GM12875 (cell line): ENCODE measurements at regions not wholly inside any gene's neighbourhood (a gene's known extent, or its start where the extent isn't known, plus 50 kb on each side); places are given as distances from the start of the nearest gene placed in this dataset.

Experiments
- H3K4me3 ChIP-seq: one replicate; pipeline ENCODE4 v1.5.1; 2011; ENCODE audit warnings: low read depth, low read length, control low read depth
- TF ChIP-seq, protein P1 (sequence below): IDR thresholded peaks from 2 replicates; pipeline ENCODE4 v1.5.1; 2011; ENCODE audit warnings: low read depth, mild to moderate bottlenecking, control low read depth, inconsistent platforms, low read length, moderate library complexity, borderline replicate concordance; ENCODE audit not compliant: insufficient read depth

DNA sequence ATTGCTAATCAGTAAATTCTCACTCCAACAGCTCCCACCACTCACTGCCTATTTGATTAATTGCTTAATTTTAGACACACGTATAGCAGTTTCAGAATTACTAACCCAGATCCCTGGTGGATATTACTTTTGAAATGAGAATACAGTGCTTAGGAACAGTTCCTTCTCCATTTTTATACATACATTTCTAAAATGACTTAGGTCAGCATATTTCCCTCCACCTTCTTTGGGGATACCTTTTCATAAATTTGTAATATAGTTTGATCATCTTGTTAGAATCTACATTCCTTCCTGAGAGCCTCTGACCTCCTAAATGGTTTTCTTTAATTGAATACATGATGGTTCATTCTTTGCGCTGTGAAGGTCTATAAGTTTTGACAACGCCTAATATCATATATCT is 279.8 kb upstream of the NETO1 start:
- TF ChIP-seq, protein P1, sequence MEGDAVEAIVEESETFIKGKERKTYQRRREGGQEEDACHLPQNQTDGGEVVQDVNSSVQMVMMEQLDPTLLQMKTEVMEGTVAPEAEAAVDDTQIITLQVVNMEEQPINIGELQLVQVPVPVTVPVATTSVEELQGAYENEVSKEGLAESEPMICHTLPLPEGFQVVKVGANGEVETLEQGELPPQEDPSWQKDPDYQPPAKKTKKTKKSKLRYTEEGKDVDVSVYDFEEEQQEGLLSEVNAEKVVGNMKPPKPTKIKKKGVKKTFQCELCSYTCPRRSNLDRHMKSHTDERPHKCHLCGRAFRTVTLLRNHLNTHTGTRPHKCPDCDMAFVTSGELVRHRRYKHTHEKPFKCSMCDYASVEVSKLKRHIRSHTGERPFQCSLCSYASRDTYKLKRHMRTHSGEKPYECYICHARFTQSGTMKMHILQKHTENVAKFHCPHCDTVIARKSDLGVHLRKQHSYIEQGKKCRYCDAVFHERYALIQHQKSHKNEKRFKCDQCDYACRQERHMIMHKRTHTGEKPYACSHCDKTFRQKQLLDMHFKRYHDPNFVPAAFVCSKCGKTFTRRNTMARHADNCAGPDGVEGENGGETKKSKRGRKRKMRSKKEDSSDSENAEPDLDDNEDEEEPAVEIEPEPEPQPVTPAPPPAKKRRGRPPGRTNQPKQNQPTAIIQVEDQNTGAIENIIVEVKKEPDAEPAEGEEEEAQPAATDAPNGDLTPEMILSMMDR, result no peak
- no peak overlapping the region for H3K4me3 ChIP-seq

DNA sequence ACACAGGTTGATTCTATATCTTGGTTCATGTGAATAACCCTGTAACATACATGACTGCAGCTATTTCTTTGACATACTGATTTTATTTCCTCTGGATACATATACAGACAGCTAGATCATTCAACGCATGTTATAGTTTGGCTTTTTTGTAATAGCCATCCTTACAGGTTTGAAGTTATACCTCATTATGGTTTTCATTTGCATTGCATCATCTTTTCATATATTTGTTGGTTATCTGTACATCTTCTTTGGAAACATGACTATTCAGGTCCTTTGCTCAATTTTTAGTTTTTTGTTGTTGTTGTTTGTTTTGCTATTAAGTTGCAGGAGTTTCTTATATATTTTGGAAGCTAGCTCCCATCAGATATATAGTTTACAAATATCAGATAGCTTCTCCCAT is 276.2 kb upstream of the NETO1 start:
- TF ChIP-seq, protein P1, result no peak

DNA sequence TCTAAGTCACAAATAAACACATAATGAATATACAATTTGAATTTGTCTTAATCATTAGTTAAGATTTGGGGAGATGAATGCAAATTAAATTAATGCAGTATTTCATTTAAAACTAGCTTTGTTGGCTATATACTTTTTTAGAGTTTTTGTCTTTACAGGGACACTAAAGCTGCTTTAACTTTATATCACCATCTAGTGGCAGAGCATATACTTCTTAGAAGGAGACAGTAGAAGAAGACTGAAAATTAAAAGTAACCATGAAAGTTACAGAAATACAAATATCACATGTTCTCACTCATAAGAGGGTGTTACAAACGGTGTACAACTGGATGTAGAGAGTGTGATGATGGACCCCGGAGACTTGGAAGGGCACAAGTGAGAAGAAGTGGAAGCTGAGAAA is 268.3 kb upstream of the NETO1 start:
- TF ChIP-seq, protein P1, result 0 out of 2 replicates have a peak, but pooled peaks have one; percentile 2
- H3K4me3 ChIP-seq, result no peak overlapping the region

More for the DNA sequence above, 276.2 kb upstream of the NETO1 start:
- no peak overlapping the region for H3K4me3 ChIP-seq

DNA sequence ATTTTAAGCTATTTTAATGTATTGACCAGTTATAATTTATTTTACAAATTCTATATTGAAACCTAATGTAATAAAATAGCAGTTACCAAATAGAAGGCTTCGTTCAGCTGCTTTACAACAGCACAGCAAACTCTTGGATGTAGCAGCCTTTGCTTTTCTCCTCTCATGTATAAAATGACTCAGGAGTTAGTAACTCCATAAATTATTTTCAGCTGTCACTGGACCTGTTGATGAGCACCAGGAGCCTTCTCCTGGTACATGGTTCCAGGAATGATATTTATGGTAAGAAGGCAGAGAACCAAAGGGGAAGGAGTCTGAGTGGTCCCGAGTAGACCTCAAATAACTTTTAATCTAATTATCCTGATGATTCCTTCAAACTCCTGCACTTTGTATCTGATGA is 256.4 kb upstream of the NETO1 start:
- TF ChIP-seq, protein P1, result no peak
- H3K4me3 ChIP-seq, result no peak overlapping the region

DNA sequence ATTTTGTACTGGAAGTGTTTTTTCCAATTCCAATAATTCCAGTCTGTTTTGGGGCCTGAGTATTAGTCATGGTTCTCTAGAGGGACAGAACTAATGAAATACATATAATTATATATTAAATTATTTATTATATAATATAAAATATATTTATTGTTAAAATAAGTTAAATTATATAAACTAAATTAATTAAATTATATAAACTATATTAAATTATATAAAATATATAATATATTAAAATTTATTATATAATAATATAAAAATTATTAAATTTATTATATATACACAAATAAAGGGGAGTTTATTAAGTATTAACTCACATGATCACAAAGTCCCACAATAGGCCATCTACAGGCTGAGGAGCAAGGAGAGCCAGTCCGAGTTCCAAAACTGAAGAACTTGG is 253.4 kb upstream of the NETO1 start:
- no peak overlapping the region for H3K4me3 ChIP-seq
- TF ChIP-seq, protein P1, result no peak

DNA sequence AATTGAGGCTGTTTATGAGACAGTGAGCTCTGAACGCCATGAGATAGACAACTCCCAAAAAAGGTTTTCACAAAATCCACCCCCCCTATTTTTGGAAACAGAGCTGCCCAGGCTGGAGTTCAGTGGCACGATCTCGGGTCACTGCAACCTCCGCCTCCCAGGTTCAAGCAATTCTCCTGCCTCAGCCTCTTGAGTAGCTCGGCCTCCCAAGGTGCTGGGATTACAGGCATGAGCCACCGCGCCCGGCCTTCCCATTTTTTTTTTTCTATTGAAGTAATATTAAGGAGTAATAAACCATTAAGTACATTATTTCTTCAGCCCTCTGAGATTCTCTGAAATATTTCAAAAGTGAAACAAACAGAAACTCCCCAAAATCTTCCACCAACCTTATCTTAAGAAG is 252.8 kb upstream of the NETO1 start:
- TF ChIP-seq, protein P1, result no peak
- H3K4me3 ChIP-seq, result no peak overlapping the region

DNA sequence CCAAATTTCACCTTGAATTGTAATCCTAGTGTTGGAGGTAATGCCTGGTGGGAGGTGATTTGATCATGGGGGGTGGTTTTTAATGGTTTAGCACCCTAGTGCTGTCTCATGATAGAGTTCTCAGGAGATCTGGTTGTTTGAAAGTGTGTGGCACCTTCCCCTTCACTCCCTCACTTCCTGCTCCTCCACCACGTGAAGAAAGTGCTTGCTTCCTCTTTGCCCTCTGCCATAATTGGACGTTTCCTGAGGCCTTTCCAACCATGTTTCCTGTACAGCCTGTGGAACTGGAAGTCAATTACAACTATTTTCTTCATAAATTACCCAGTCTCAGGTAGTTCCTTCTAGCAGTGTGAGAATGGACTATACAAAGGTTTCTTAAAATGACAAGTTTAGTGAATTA is 251.8 kb upstream of the NETO1 start:
- no peak overlapping the region for H3K4me3 ChIP-seq
- TF ChIP-seq, protein P1, result no peak
